ENCODE measurements at regions not wholly inside any gene's neighbourhood (a gene's known extent, or its start where the extent isn't known, plus 50 kb on each side); places are given as distances from the start of the nearest gene placed in this dataset.
"Not testable (repeated sequence)": the region's sequence is repeated elsewhere in the genome, so short reads cannot be mapped to it uniquely, and the experiment has no call there.

DNA sequence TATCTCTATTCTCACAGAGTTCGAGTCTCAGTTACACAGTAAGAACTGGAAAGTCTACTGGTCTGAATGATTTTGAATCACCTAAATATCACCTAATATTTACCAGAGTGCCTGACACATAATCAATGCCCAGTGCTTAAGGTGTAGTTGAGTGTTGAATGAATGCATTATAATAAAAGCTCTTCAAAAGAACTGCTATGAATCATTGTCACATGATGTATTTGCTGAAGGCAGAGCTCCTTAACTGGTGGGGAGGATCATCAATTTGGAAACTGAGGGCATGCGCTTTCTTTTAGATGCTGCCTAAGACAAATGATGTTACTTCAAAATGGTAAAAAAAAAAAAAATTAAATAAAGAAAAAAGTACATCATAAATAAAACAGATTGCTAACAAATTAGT, 359.4 kb upstream of the KIF2B start:
- Histone ChIP-seq H3F3A (ENCODE audit: control insufficient read depth, insufficient read depth) (no peaks in the 10 kb centered on the region), H3K79me2 (ENCODE audit: control insufficient read depth, low read length) (no peaks in the 10 kb centered on the region), H4K20me1 (ENCODE audit: control insufficient read depth, insufficient read depth, low read depth, low read length) (no peaks in the 10 kb centered on the region), H3K9me2 (replicated peaks; ENCODE audit: control insufficient read depth, low read length) (no peaks in the 10 kb centered on the region), H3K9me3 (ENCODE audit: control insufficient read depth, insufficient read depth, low read length) (no peaks in the 10 kb centered on the region), H3K4me3 (ENCODE audit: low read length) (no peak overlapping the region), H3K4me1 (ENCODE audit: control insufficient read depth, low read length) (no peaks in the 10 kb centered on the region), H3K27ac (ENCODE audit: low read depth, low read length) (no peak overlapping the region), H3K27me3 (ENCODE audit: control insufficient read depth, low read length) (no peaks in the 10 kb centered on the region), H3K36me3 (ENCODE audit: control insufficient read depth, low read length) (no peaks in the 10 kb centered on the region), H3K4me2 (ENCODE audit: low read length) (no peak overlapping the region)
- no peak for TF ChIP-seq EZH2phosphoT487 (IDR thresholded peaks at IDR 0.05; ENCODE audit: borderline replicate concordance, low read length)
- TF ChIP-seq, protein P1, sequence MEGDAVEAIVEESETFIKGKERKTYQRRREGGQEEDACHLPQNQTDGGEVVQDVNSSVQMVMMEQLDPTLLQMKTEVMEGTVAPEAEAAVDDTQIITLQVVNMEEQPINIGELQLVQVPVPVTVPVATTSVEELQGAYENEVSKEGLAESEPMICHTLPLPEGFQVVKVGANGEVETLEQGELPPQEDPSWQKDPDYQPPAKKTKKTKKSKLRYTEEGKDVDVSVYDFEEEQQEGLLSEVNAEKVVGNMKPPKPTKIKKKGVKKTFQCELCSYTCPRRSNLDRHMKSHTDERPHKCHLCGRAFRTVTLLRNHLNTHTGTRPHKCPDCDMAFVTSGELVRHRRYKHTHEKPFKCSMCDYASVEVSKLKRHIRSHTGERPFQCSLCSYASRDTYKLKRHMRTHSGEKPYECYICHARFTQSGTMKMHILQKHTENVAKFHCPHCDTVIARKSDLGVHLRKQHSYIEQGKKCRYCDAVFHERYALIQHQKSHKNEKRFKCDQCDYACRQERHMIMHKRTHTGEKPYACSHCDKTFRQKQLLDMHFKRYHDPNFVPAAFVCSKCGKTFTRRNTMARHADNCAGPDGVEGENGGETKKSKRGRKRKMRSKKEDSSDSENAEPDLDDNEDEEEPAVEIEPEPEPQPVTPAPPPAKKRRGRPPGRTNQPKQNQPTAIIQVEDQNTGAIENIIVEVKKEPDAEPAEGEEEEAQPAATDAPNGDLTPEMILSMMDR (IDR thresholded peaks at IDR 0.05; ENCODE audit: low read depth, low read length, poor library complexity, severe bottlenecking) = no peak

DNA sequence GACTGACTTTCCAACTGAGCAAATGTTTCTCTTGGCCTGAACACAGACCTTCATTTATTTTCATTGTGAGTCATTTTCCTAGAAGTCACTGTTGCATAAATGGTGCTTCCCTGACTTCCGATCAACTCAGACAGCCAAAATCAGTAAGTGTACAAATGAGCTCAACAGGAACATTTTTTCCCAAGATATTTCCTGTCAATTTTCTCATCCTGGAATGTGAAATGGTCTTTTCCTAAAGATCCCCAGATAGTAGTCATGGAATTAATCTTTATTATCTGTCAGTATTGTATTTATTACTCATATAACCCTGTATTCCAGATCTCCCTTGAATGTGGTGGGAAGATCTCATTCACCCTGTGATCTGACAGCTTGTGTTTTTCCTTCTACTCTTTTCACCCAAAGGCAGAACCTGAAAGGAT, 360.3 kb upstream of the KIF2B start:
- TF ChIP-seq, protein P1 (IDR thresholded peaks at IDR 0.05; ENCODE audit: low read depth, low read length, poor library complexity, severe bottlenecking) = no peak
- TF ChIP-seq EZH2phosphoT487 (IDR thresholded peaks at IDR 0.05; ENCODE audit: borderline replicate concordance, low read length) = no peak
- no peaks in the 10 kb centered on the region for H3K4me1 ChIP-seq (ENCODE audit: control insufficient read depth, low read length)
- H3K9me2 ChIP-seq (replicated peaks; ENCODE audit: control insufficient read depth, low read length) = no peaks in the 10 kb centered on the region
- no peaks in the 10 kb centered on the region for H3K79me2 ChIP-seq (ENCODE audit: control insufficient read depth, low read length)
- H3K27ac ChIP-seq (ENCODE audit: low read depth, low read length) = no peak overlapping the region
- H3K4me3 ChIP-seq (ENCODE audit: low read length) = no peak overlapping the region
- H3K27me3 ChIP-seq (ENCODE audit: control insufficient read depth, low read length) = no peaks in the 10 kb centered on the region
- H3F3A ChIP-seq (ENCODE audit: control insufficient read depth, insufficient read depth) = no peaks in the 10 kb centered on the region
- no peak overlapping the region for H3K4me2 ChIP-seq (ENCODE audit: low read length)
- H3K9me3 ChIP-seq (ENCODE audit: control insufficient read depth, insufficient read depth, low read length) = no peaks in the 10 kb centered on the region
- H4K20me1 ChIP-seq (ENCODE audit: control insufficient read depth, insufficient read depth, low read depth, low read length) = no peaks in the 10 kb centered on the region
- no peaks in the 10 kb centered on the region for H3K36me3 ChIP-seq (ENCODE audit: control insufficient read depth, low read length)

DNA sequence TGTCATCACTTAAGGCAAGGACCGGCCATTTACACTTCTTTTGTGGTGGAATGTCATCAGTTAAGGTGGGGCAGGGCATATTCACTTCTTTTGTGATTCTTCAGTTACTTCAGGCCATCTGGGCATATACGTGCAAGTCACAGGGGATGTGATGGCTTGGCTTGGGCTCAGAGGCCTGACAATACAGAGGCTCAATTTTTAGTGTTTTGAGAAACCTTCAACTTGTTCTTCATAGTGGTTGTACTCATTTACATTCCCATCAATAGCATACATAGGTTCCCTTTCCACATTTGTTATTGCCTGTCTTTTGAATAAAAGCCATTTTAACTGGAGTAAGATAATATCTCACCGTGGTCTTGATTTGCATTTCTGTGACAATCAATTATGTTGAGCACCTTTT, 366.8 kb upstream of the KIF2B start:
- H3K4me1 ChIP-seq (ENCODE audit: control insufficient read depth, low read length); H3K9me2 ChIP-seq (replicated peaks; ENCODE audit: control insufficient read depth, low read length); H3K36me3 ChIP-seq (ENCODE audit: control insufficient read depth, low read length); H3K27ac ChIP-seq (ENCODE audit: low read depth, low read length); H3K4me2 ChIP-seq (ENCODE audit: low read length); H3K79me2 ChIP-seq (ENCODE audit: control insufficient read depth, low read length); H3K9me3 ChIP-seq (ENCODE audit: control insufficient read depth, insufficient read depth, low read length); H3K4me3 ChIP-seq (ENCODE audit: low read length); H3K27me3 ChIP-seq (ENCODE audit: control insufficient read depth, low read length); H3F3A ChIP-seq (ENCODE audit: control insufficient read depth, insufficient read depth); H4K20me1 ChIP-seq (ENCODE audit: control insufficient read depth, insufficient read depth, low read depth, low read length): not testable (repeated sequence)

DNA sequence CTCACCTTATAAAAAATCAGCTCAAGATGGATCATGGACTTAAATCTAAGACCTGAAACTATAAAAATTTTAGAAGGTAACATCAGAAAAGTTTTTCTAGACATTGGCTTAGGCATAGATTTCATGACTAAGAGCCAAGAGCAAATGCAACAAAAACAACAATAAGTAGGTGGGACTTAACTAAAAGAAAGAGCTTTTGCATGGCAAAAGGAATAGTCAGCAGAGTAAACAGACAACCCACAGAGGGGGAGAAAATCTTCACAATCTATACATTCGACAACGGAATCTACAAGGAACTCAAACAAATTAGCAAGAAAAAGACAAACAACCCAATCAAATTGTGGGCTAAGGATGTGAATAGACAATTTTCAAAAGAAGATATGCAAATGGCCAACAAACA, 368.4 kb upstream of the KIF2B start:
- H3K4me3 ChIP-seq (ENCODE audit: low read length) = no peak overlapping the region
- no peak overlapping the region for H3K4me2 ChIP-seq (ENCODE audit: low read length)
- H3K36me3 ChIP-seq (ENCODE audit: control insufficient read depth, low read length) = no peaks in the 10 kb centered on the region
- no peaks in the 10 kb centered on the region for H3K9me2 ChIP-seq (replicated peaks; ENCODE audit: control insufficient read depth, low read length)
- H4K20me1 ChIP-seq (ENCODE audit: control insufficient read depth, insufficient read depth, low read depth, low read length) = no peaks in the 10 kb centered on the region
- no peaks in the 10 kb centered on the region for H3K27me3 ChIP-seq (ENCODE audit: control insufficient read depth, low read length)
- no peaks in the 10 kb centered on the region for H3K9me3 ChIP-seq (ENCODE audit: control insufficient read depth, insufficient read depth, low read length)
- no peaks in the 10 kb centered on the region for H3K4me1 ChIP-seq (ENCODE audit: control insufficient read depth, low read length)
- no peaks in the 10 kb centered on the region for H3K79me2 ChIP-seq (ENCODE audit: control insufficient read depth, low read length)
- TF ChIP-seq, protein P1 (IDR thresholded peaks at IDR 0.05; ENCODE audit: low read depth, low read length, poor library complexity, severe bottlenecking) = no peak
- no peak overlapping the region for H3K27ac ChIP-seq (ENCODE audit: low read depth, low read length)
- H3F3A ChIP-seq (ENCODE audit: control insufficient read depth, insufficient read depth) = no peaks in the 10 kb centered on the region
